ENCODE measurements at regions not wholly inside any gene's neighbourhood (a gene's known extent, or its start where the extent isn't known, plus 50 kb on each side); places are given as distances from the start of the nearest gene placed in this dataset.

DNA sequence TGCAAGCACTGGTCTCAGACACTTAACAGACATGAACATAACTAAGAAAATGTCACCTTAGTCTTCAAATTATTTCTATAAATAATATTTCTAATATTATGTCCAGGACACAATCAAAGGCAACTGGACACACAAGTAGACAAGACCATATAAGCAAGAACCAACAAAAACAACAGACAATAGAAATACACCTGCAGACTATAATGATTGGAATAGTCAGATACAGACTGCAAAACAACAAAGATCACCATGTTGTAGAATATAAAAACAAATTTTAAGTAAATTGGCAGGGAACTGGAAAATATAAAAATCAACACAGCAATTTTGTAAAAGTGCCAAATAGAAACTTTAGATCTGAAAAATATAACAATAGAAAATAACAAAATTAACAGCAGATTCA, 220.7 kb downstream of the CLCN4 start:
- TF ChIP-seq CTCF (IDR thresholded peaks at IDR 0.05; ENCODE audit: low read depth, low read length, missing control alignments) = no peak
- in situ Hi-C loops (cut with HindIII; ENCODE audit: low pct_ligation_motif_present, low sequenced_read_pairs) = no loop called here

GRCh38 chrX:10379878-10380277, 223.1 kb downstream of the CLCN4 start:
- no peak for DNase-seq
- in situ Hi-C loops (cut with HindIII; ENCODE audit: low pct_ligation_motif_present, low sequenced_read_pairs) = no loop called here
- H3K36me3 ChIP-seq (replicated peaks) = no peaks in the 10 kb centered on the region
- no peak for TF ChIP-seq CTCF (IDR thresholded peaks at IDR 0.05; ENCODE audit: low read depth, low read length, missing control alignments)
- no peak overlapping the region for H3K4me3 ChIP-seq (ENCODE audit: low read depth, low read length)
- no peak overlapping the region for H3K27ac ChIP-seq
- H3K27me3 ChIP-seq (replicated peaks) = no peaks in the 10 kb centered on the region

More for the DNA sequence above, 220.7 kb downstream of the CLCN4 start:
- Histone ChIP-seq H3K36me3 (replicated peaks) (no peaks in the 10 kb centered on the region), H3K4me3 (ENCODE audit: low read depth, low read length) (no peak overlapping the region), H3K27me3 (replicated peaks) (no peaks in the 10 kb centered on the region), H3K27ac (no peak overlapping the region)
- no peak for DNase-seq

- no peak for DNase-seq
- no peaks in the 10 kb centered on the region for H3K36me3 ChIP-seq (replicated peaks)
- H3K4me3 ChIP-seq (ENCODE audit: low read depth, low read length) = no peak overlapping the region
- H3K27me3 ChIP-seq (replicated peaks) = no peaks in the 10 kb centered on the region
- H3K27ac ChIP-seq = no peak overlapping the region
- in situ Hi-C loops (cut with HindIII; ENCODE audit: low pct_ligation_motif_present, low sequenced_read_pairs) = no loop called here
- no peak for TF ChIP-seq CTCF (IDR thresholded peaks at IDR 0.05; ENCODE audit: low read depth, low read length, missing control alignments)
Observed at GRCh38 chrX:10380300-10380699, 223.5 kb downstream of the CLCN4 start.

DNA sequence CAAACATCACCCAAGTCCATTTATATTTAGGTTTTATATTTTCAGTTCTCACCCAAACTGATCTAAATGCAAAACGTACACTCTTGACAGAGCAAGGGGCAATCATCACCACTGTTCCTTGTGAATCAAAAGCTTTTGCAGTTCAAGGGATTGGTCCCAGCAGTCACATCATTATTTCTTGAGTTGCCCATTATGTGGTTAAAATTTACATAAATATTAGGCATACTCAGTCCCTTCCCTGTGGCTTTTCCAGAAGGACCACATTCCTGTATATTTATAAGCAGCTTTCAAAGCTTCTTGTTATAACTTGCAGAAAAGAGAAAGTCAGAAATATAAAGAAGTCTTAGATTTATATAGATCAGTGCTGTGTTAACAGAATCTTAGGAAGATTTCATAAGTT, 224.4 kb downstream of the CLCN4 start:
- in situ Hi-C loops (cut with HindIII; ENCODE audit: low pct_ligation_motif_present, low sequenced_read_pairs) = no loop called here
- TF ChIP-seq CTCF (IDR thresholded peaks at IDR 0.05; ENCODE audit: low read depth, low read length, missing control alignments) = no peak
- H3K36me3 ChIP-seq (replicated peaks) = no peaks in the 10 kb centered on the region
- H3K27me3 ChIP-seq (replicated peaks) = no peaks in the 10 kb centered on the region
- no peak for DNase-seq
- H3K4me3 ChIP-seq (ENCODE audit: low read depth, low read length) = no peak overlapping the region
- H3K27ac ChIP-seq = no peak overlapping the region

DNA sequence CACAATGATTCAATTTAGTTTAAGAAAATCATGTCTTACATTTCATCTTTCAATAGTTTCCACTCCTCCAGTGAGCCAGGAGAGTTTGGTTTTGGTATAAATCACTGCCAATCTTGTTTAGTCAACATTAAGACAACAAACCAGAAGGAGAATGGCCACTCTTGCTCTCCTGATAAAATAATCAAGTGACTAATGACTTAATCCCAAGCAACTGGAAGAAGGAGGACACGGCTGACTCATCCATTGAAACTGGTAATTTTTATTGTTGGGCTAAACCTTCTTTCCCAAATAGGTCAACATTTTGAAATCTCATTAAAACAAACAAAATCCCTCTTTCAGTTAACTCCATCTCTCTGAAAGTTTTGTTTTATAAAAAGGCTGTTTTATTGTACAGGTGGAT, 230.2 kb downstream of the CLCN4 start:
- DNase-seq = peak; percentile 11
- no peaks in the 10 kb centered on the region for H3K27me3 ChIP-seq (replicated peaks)
- H3K36me3 ChIP-seq (replicated peaks) = no peaks in the 10 kb centered on the region
- in situ Hi-C loops (cut with HindIII; ENCODE audit: low pct_ligation_motif_present, low sequenced_read_pairs) = no loop called here
- no peak overlapping the region for H3K27ac ChIP-seq
- H3K4me3 ChIP-seq (ENCODE audit: low read depth, low read length) = no peak overlapping the region
- TF ChIP-seq CTCF (IDR thresholded peaks at IDR 0.05; ENCODE audit: low read depth, low read length, missing control alignments) = no peak

DNA sequence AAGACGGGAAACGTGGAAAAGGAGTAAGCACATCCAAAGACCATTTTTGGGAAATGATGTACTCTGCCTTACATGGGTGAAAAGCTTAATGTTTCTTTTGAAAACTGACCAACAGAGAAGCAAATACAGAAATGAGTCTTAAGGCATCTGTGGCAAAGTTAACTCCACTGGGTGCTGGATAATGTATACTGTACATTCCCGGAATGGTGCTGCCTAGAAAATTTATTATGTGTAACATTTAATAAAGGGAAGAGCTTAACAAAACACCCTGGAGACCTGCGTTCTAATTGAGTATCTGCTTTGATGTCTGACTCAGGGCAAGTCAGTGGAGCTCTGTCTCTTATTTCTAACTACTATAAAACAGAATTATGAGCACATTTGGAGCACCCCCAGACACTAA, 230.2 kb downstream of the MID1 start:
- Histone ChIP-seq H3K36me3 (replicated peaks) (no peaks in the 10 kb centered on the region), H3K27ac (no peak overlapping the region), H3K27me3 (replicated peaks) (no peaks in the 10 kb centered on the region), H3K4me3 (ENCODE audit: low read depth, low read length) (no peak overlapping the region)
- no peak for TF ChIP-seq CTCF (IDR thresholded peaks at IDR 0.05; ENCODE audit: low read depth, low read length, missing control alignments)
- in situ Hi-C loops (cut with HindIII; ENCODE audit: low pct_ligation_motif_present, low sequenced_read_pairs) = no loop called here
- DNase-seq = no peak
